WTC11 (cell line): ENCODE measurements at regions not wholly inside any gene's neighbourhood (a gene's known extent, or its start where the extent isn't known, plus 50 kb on each side); places are given as distances from the start of the nearest gene placed in this dataset.

ENCODE experiments used
- CBFB ChIP-seq: sonication (generic); formaldehyde crosslinking; IDR thresholded peaks from 2 replicates; pipeline ENCODE4 v1.8.1; 2022; ENCODE audit warnings: mild to moderate bottlenecking, low read depth, missing genetic modification reagents
- CTCF ChIP-seq: fragments of 200-600 bp; IDR thresholded peaks from 2 replicates; pipeline ENCODE4 v1.8.0; 2022; ENCODE audit warnings: antibody characterized with exemption
- E2F5 ChIP-seq: sonication (generic); formaldehyde crosslinking; IDR thresholded peaks from 2 replicates; pipeline ENCODE4 v1.8.1; 2022; ENCODE audit warnings: mild to moderate bottlenecking, moderate library complexity, missing genetic modification reagents
- ETV6 ChIP-seq: sonication (generic); formaldehyde crosslinking; IDR thresholded peaks from 2 replicates; pipeline ENCODE4 v1.8.1; 2022; ENCODE audit warnings: mild to moderate bottlenecking, missing genetic modification reagents
- HMGA2 ChIP-seq: fragments of 250-450 bp; sonication (Bioruptor Pico); IDR thresholded peaks from 2 replicates; pipeline ENCODE4 v1.4.0; 2021; ENCODE audit warnings: mild to moderate bottlenecking, moderate library complexity
- JUN ChIP-seq: sonication (generic); formaldehyde crosslinking; IDR thresholded peaks from 2 replicates; pipeline ENCODE4 v1.8.0; 2023; ENCODE audit warnings: mild to moderate bottlenecking, missing genetic modification reagents
- KAT7 ChIP-seq: sonication (generic); formaldehyde crosslinking; IDR thresholded peaks from 2 replicates; pipeline ENCODE4 v1.8.1; 2023; ENCODE audit warnings: missing genetic modification reagents, mild to moderate bottlenecking, borderline replicate concordance
- NR2C2 ChIP-seq: sonication (generic); formaldehyde crosslinking; IDR thresholded peaks from 2 replicates; pipeline ENCODE4 v1.8.0; 2022; ENCODE audit warnings: mild to moderate bottlenecking, missing genetic modification reagents
- ZBTB21 ChIP-seq: sonication (generic); formaldehyde crosslinking; IDR thresholded peaks from 2 replicates; pipeline ENCODE4 v1.8.1; 2023; ENCODE audit warnings: mild to moderate bottlenecking, missing genetic modification reagents, borderline replicate concordance
- ZNF219 ChIP-seq: sonication (generic); formaldehyde crosslinking; IDR thresholded peaks from 2 replicates; pipeline ENCODE4 v1.8.0; 2023; ENCODE audit warnings: missing genetic modification reagents, mild to moderate bottlenecking, borderline replicate concordance
- ZNF232 ChIP-seq: sonication (generic); formaldehyde crosslinking; IDR thresholded peaks from 2 replicates; pipeline ENCODE4 v1.8.0; 2022; ENCODE audit warnings: mild to moderate bottlenecking, missing genetic modification reagents

GRCh38 chr13:34414616-34415015, 527.5 kb upstream of the NBEA start:
- no peak for TF ChIP-seq JUN (CRISPR knock-in tag)
- no peak for TF ChIP-seq E2F5
- no peak for TF ChIP-seq CTCF
- no peak for TF ChIP-seq ZBTB21 (CRISPR knock-in tag)
- TF ChIP-seq CBFB = no peak
- no peak for TF ChIP-seq KAT7 (CRISPR knock-in tag)
- TF ChIP-seq ZNF232 (CRISPR knock-in tag) = no peak
- no peak for TF ChIP-seq HMGA2
- no peak for TF ChIP-seq NR2C2
- no peak for TF ChIP-seq ETV6 (CRISPR knock-in tag)
- no peak for TF ChIP-seq ZNF219 (CRISPR knock-in tag)
